Skeletal muscle tissue (tissue), 3 donors: ENCODE measurements at regions not wholly inside any gene's neighbourhood (a gene's known extent, or its start where the extent isn't known, plus 50 kb on each side); places are given as distances from the start of the nearest gene placed in this dataset.

Source experiments
- H3K27ac ChIP-seq: one replicate; pipeline ENCODE4 v1.7.0; 2013; ENCODE audit warnings: mild to moderate bottlenecking, low read depth, low read length, inconsistent platforms
- H3K27me3 ChIP-seq, 3 donors: one replicate each; pipeline ENCODE4 v1.7.0; 2013; ENCODE audit warnings: low read length in 3 of 3; ENCODE audit not compliant: control insufficient read depth in 3 of 3, insufficient read depth in 3 of 3
- H3K36me3 ChIP-seq, 3 donors: one replicate each; pipeline ENCODE4 v1.7.0; 2013; ENCODE audit warnings: low read length in 3 of 3; ENCODE audit not compliant: control insufficient read depth in 3 of 3, insufficient read depth in 3 of 3
- H3K4me1 ChIP-seq, 3 donors: one replicate each; pipeline ENCODE4 v1.7.0; 2013; ENCODE audit warnings: low read length in 3 of 3, mild to moderate bottlenecking in 3 of 3; ENCODE audit not compliant: control insufficient read depth in 3 of 3, insufficient read depth in 3 of 3
- H3K4me3 ChIP-seq, 3 donors: one replicate each; pipeline ENCODE4 v1.7.0; 2013; ENCODE audit warnings: low read length in 3 of 3
- H3K9ac ChIP-seq, 3 donors: one replicate each; pipeline ENCODE4 v1.7.0; 2013; ENCODE audit warnings: low read length in 3 of 3, mild to moderate bottlenecking in 3 of 3, moderate library complexity in 2 of 3, low read depth in 1 of 3
- H3K9me3 ChIP-seq, 3 donors: one replicate each; pipeline ENCODE4 v1.7.0; 2013; ENCODE audit warnings: low read length in 3 of 3; ENCODE audit not compliant: control insufficient read depth in 3 of 3
- donor health status: Osteomylitis.

DNA sequence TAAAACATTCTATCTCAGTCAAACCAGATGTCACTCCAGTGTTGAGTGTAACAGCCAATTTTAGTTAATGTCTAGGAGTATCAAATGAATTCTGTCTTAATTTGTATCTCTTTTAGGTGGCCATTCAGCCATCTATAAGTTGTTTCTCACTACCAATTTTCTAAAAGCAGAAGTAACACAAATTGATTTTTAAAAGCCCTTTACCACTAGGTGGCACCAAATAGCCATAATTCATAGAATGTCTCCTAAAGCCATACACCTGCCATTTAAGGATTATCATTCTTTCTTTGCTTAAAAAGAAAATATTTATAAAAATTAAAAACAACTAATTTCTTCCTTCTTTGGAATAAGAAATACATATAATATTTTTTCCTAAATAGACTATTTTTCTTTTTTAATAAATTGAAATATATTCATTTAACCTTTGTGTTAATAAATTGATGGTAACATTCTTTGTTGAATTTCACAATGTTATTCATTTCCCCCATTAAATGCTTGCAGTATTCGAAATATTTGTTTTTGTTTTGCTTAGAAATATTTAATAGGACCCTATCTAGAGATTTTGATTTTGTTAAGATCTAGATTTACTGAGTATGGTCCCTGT, 107.8 kb upstream of the PPP1R3A start:
- H3K9ac ChIP-seq, result no peak overlapping the region

DNA sequence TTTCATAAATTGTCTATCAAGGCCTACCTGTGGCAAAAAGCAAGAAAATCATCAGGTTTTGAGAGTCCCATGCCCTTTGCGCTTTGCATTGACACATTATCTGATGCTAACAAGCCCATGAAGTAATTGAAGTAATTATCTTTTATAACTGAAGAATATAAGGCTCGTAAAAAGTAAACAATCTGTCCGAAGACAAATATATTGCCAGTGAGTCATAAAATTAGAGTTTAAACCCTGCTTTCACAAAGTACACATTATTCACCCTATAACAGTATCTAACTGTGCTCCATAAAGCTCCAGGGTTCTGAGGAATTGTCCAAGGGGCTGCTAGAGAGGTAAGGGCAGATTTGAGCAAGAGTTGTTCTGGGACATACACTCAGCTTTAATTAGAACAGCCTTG, 102.3 kb upstream of the PPP1R3A start:
- Histone ChIP-seq H3K4me3 (no peak overlapping the region), H3K4me1 (no peaks in the 10 kb centered on the region), H3K9ac (no peak overlapping the region), H3K36me3 (no peaks in the 10 kb centered on the region), H3K9me3 (no peaks in the 10 kb centered on the region), H3K27me3 (no peaks in the 10 kb centered on the region), H3K27ac (no peak overlapping the region)

More for the DNA sequence above, 107.8 kb upstream of the PPP1R3A start:
- Histone ChIP-seq H3K4me3 (no peak overlapping the region), H3K9me3 (no peaks in the 10 kb centered on the region), H3K27me3 (no peaks in the 10 kb centered on the region), H3K36me3 (no peaks in the 10 kb centered on the region), H3K27ac (no peak overlapping the region), H3K4me1 (no peaks in the 10 kb centered on the region)

DNA sequence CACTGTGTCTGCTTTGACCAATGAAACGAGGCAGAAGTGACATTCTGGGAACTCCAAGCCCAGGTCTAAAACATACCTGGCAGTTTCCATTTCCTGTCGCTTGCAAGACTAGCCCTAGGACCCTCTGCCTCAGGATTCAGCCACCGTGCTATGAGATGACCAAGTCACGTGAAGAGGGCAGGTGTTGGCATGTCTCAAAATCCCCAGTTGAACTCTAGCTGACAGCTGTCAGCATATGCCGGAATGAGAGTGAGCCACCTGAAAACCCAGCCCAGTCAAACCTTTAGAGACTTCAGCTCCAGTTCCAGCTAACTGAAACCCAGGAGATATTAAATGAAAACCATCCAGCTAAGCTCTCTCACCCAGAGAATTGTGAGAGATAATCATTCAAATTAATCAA, 89.9 kb upstream of the PPP1R3A start:
- Histone ChIP-seq H3K27me3 (no peaks in the 10 kb centered on the region), H3K4me3 (peak overlapping the region; percentile 17 to 55 (median 48)), H3K9ac (peak overlapping the region in 1 of 3 donors; percentile 4), H3K9me3 (no peaks in the 10 kb centered on the region), H3K4me1 (peaks cover 0 to 4% (median 0%) of the 10 kb centered on the region in 3 donors), H3K27ac (no peak overlapping the region), H3K36me3 (no peaks in the 10 kb centered on the region)

DNA sequence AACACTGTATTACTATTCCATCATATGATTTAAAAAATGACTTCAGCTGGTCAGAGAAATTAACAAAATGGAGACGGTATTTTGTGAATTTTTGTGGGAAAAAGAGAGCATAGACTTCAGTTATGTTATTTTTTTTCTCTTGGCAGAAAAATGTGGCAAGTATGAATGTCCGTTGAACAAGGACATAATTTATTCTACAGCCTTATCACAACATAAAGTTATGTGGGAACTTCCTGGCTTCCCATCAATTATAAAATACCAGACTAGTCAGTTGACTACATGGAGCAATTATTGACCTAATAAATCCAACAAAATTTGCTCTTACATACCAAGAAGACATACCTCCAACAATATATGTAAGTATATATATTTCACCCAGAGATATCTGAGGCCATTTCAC, 88.6 kb upstream of the PPP1R3A start:
- no peaks in the 10 kb centered on the region for H3K36me3 ChIP-seq
- H3K27me3 ChIP-seq, result no peaks in the 10 kb centered on the region
- no peak overlapping the region for H3K4me3 ChIP-seq
- H3K9me3 ChIP-seq, result no peaks in the 10 kb centered on the region
- no peak overlapping the region for H3K27ac ChIP-seq
- peaks cover 0 to 4% (median 0%) of the 10 kb centered on the region in 3 donors for H3K4me1 ChIP-seq
- H3K9ac ChIP-seq, result no peak overlapping the region

DNA sequence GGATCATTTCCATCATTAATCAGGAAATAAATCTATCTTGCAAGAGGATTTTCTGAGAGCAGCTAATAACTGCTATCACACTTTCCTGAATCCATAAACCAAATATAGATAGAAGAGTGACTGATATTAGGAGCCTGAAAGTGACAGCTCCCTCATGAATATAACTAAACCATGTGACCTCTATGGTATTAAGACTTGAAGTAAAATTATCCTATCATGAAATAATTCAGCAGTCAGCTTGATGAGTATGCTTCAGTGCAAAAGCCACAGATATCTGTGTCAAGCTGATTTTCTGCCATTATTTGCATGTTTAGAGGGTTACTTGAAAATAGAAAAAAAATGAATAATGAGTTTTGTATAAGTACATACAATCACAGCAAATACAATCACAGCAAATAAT, 80.1 kb upstream of the PPP1R3A start:
- Histone ChIP-seq H3K9ac (no peak overlapping the region), H3K27me3 (no peaks in the 10 kb centered on the region), H3K4me3 (no peak overlapping the region), H3K4me1 (no peaks in the 10 kb centered on the region), H3K36me3 (no peaks in the 10 kb centered on the region), H3K27ac (no peak overlapping the region), H3K9me3 (peaks cover 0 to 2% (median 0%) of the 10 kb centered on the region in 3 donors)

DNA sequence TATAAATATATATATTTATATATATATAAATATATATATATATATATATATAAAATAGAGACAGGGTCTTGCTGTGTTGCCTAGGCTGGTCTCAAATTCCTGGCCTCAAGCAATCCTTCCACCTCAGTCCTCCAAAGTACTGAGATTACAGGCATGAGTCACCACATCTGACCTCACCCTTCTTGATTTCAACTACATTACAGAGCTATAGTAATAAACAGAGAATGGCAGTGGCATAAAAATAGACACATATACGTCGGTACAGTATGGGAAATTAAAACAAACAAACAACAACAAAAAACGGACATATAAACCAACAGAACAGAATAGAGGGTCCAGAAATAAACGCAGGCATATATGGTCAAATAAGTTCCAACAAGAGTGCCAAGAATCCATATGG, 77.6 kb upstream of the PPP1R3A start:
- no peaks in the 10 kb centered on the region for H3K4me1 ChIP-seq

DNA sequence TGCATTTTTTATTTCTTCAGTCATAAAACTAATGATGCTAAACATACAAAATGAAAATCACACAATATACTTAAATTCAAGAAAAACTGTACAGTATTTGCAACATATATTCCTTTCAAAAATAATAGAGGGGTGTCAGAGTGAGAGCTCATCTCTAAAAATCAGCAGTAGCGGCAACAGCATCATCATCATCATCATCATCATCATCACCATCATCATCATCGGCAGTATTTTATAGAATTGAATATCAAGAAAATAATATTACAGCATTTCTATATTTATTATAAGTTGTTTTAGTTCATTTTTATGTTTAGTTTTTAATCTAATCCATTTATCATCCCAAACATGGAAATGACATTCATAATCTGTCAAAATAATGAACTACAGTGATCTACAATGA, 67.4 kb upstream of the PPP1R3A start:
- H3K4me1 ChIP-seq, result no peaks in the 10 kb centered on the region
- no peaks in the 10 kb centered on the region for H3K36me3 ChIP-seq
- H3K4me3 ChIP-seq, result no peak overlapping the region
- H3K27ac ChIP-seq, result no peak overlapping the region
- no peaks in the 10 kb centered on the region for H3K9me3 ChIP-seq
- no peak overlapping the region for H3K9ac ChIP-seq
- H3K27me3 ChIP-seq, result no peaks in the 10 kb centered on the region

More for the DNA sequence above, 77.6 kb upstream of the PPP1R3A start:
- Histone ChIP-seq H3K27ac (no peak overlapping the region), H3K36me3 (no peaks in the 10 kb centered on the region), H3K9ac (no peak overlapping the region), H3K4me3 (no peak overlapping the region), H3K9me3 (peaks cover 0 to 2% (median 0%) of the 10 kb centered on the region in 3 donors), H3K27me3 (no peaks in the 10 kb centered on the region)

DNA sequence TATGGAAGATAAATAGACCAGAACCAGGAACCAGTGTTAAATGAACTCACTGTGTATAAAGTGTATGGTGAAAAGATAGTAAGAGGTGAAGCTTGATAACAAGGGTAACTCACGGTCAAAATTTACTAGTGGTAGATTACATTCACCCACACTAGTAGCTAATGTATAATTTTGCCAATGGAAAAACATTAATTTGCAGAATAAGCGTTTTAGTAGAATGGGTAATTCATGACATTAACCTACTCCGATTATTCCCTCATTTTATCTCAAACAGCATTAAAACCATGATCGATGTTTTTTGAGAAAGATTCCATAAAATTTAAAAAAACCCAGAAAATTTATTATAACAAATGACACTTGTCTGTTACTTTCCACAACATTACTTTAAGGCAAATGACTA, 57.7 kb upstream of the PPP1R3A start:
- Histone ChIP-seq H3K27ac (no peak overlapping the region), H3K27me3 (no peaks in the 10 kb centered on the region), H3K4me3 (no peak overlapping the region), H3K9ac (no peak overlapping the region), H3K9me3 (no peaks in the 10 kb centered on the region), H3K36me3 (no peaks in the 10 kb centered on the region), H3K4me1 (no peaks in the 10 kb centered on the region)

DNA sequence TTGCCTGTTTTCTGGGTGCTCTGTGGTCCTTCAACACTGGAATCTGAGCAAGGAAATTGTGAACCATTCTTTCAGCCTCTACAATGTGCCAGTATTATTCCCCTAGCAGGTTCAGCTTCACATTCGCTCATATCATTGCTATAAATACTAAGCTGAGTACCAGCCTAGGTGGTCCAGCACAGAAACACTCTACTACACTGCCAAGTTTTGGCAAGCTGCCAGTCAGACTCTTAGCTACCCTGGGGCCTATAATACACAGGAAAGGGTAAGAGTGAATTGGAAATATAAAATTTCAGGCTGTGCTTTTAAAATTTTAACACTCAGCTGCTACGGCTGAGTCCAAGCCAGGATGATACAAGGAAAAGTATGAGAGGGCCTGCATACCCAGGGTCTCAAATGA, 49.9 kb upstream of the PPP1R3A start:
- no peak overlapping the region for H3K9ac ChIP-seq
- H3K27me3 ChIP-seq, result no peaks in the 10 kb centered on the region
- no peaks in the 10 kb centered on the region for H3K4me1 ChIP-seq
- H3K9me3 ChIP-seq, result no peaks in the 10 kb centered on the region
- H3K27ac ChIP-seq, result no peak overlapping the region
- no peak overlapping the region for H3K4me3 ChIP-seq
- no peaks in the 10 kb centered on the region for H3K36me3 ChIP-seq
